HEK293T (cell line): ENCODE measurements at regions not wholly inside any gene's neighbourhood (a gene's known extent, or its start where the extent isn't known, plus 50 kb on each side); places are given as distances from the start of the nearest gene placed in this dataset.

Experiments
- CTCF ChIA-PET: fragments of 350-600 bp; formaldehyde crosslinking; extraction: SDS; loops from one replicate; lab custom pipeline; 2021; ENCODE audit warnings: antibody characterized with exemption, inconsistent platforms; lab: Yijun Ruan, JAX
- POLR2A ChIA-PET: fragments of 350-600 bp; formaldehyde crosslinking; extraction: SDS; loops from one replicate; lab custom pipeline; 2020; ENCODE audit warnings: antibody characterized with exemption, inconsistent platforms; lab: Yijun Ruan, JAX
- DNase-seq: peaks from one replicate; pipeline ENCODE4 v3.0.0; 2012; ENCODE audit warnings: mixed read lengths; ENCODE audit errors: extremely low spot score
- ARNT ChIP-seq: fragments of 450-650 bp; IDR thresholded peaks from 2 replicates; pipeline ENCODE4 v1.6.1; 2017; ENCODE audit warnings: mild to moderate bottlenecking
- BHLHE40 ChIP-seq: fragments of 450-650 bp; IDR thresholded peaks from 2 replicates; pipeline ENCODE4 v1.6.1; 2016; ENCODE audit warnings: mild to moderate bottlenecking, moderate library complexity, borderline replicate concordance
- CTBP1 ChIP-seq: fragments of 450-650 bp; IDR thresholded peaks from 2 replicates; pipeline ENCODE4 v1.6.1; 2016; ENCODE audit warnings: borderline replicate concordance
- ELF4 ChIP-seq: fragments of 450-650 bp; IDR thresholded peaks from 2 replicates; pipeline ENCODE4 v1.6.1; 2017; ENCODE audit warnings: antibody characterized with exemption
- FOXA1 ChIP-seq: fragments of 450-650 bp; IDR thresholded peaks from 2 replicates; pipeline ENCODE4 v1.6.1; 2016; ENCODE audit warnings: mild to moderate bottlenecking
- FOXK2 ChIP-seq: fragments of 450-650 bp; IDR thresholded peaks from 2 replicates; pipeline ENCODE4 v1.6.1; 2016; ENCODE audit warnings: mild to moderate bottlenecking
- FOXM1 ChIP-seq: fragments of 450-650 bp; IDR thresholded peaks from 2 replicates; pipeline ENCODE4 v1.6.1; 2017; ENCODE audit warnings: mild to moderate bottlenecking, borderline replicate concordance
- HDGF ChIP-seq: fragments of 450-650 bp; IDR thresholded peaks from 2 replicates; pipeline ENCODE4 v1.6.1; 2017; ENCODE audit warnings: antibody characterized with exemption, borderline replicate concordance
- L3MBTL2 ChIP-seq: fragments of 450-650 bp; conservative IDR thresholded peaks from 2 replicates; pipeline ENCODE4 v1.6.1; 2016; ENCODE audit warnings: mild to moderate bottlenecking
- LEF1 ChIP-seq: fragments of 450-650 bp; IDR thresholded peaks from 2 replicates; pipeline ENCODE4 v1.6.1; 2017; ENCODE audit warnings: mild to moderate bottlenecking, borderline replicate concordance
- NFRKB ChIP-seq: fragments of 450-650 bp; IDR thresholded peaks from 2 replicates; pipeline ENCODE4 v1.6.1; 2016; ENCODE audit warnings: mild to moderate bottlenecking, moderate library complexity
- PKNOX1 ChIP-seq: fragments of 450-650 bp; IDR thresholded peaks from 2 replicates; pipeline ENCODE4 v1.6.1; 2016
- SP1 ChIP-seq: fragments of 450-650 bp; IDR thresholded peaks from 2 replicates; pipeline ENCODE4 v1.6.1; 2017
- SUZ12 ChIP-seq: fragments of 450-650 bp; IDR thresholded peaks from 2 replicates; pipeline ENCODE4 v1.6.1; 2016; ENCODE audit warnings: mild to moderate bottlenecking
- TARDBP ChIP-seq: fragments of 450-650 bp; IDR thresholded peaks from 2 replicates; pipeline ENCODE4 v1.6.1; 2016
- ZNF384 ChIP-seq: fragments of 450-650 bp; IDR thresholded peaks from 2 replicates; pipeline ENCODE4 v1.6.1; 2016

- ChIA-PET POLR2A (no interaction called here), CTCF (no interaction called here)
- no peak for TF ChIP-seq PKNOX1
- no peak for TF ChIP-seq TARDBP
- TF ChIP-seq ZNF384: no peak
- TF ChIP-seq FOXK2: no peak
- no peak for TF ChIP-seq L3MBTL2
- no peak for TF ChIP-seq BHLHE40
- no peak for TF ChIP-seq ARNT
- no peak for TF ChIP-seq ELF4
- no peak for DNase-seq
Observed at GRCh38 chr3:177754508-177754921, 557.2 kb upstream of the TBL1XR1 start.

- CTCF ChIA-PET: no interaction called here
- TF ChIP-seq FOXM1: no peak
- no peak for TF ChIP-seq ZNF384
- TF ChIP-seq NFRKB: no peak
- TF ChIP-seq ARNT: no peak
- TF ChIP-seq TARDBP: no peak
- no peak for TF ChIP-seq ELF4
- TF ChIP-seq CTBP1: no peak
- TF ChIP-seq FOXK2: no peak
- TF ChIP-seq SUZ12: no peak
- TF ChIP-seq FOXA1: no peak
- no peak for TF ChIP-seq L3MBTL2
- TF ChIP-seq LEF1: no peak
- no peak for TF ChIP-seq BHLHE40
- no peak for TF ChIP-seq HDGF
- no peak for TF ChIP-seq PKNOX1
- no peak for TF ChIP-seq SP1
- POLR2A ChIA-PET: no interaction called here
- no peak for DNase-seq
Observed at GRCh38 chr3:177758126-177758525, 560.8 kb upstream of the TBL1XR1 start.

GRCh38 chr3:177760803-177761202, 563.5 kb upstream of the TBL1XR1 start:
- no peak for DNase-seq
- POLR2A ChIA-PET: no interaction called here
- TF ChIP-seq L3MBTL2 (no peak), HDGF (no peak), FOXK2 (no peak), FOXA1 (no peak), TARDBP (no peak), ELF4 (no peak), ARNT (no peak), SUZ12 (no peak), NFRKB (no peak), FOXM1 (no peak), LEF1 (no peak), ZNF384 (no peak), PKNOX1 (no peak), SP1 (no peak)
- CTCF ChIA-PET: no interaction called here

GRCh38 chr3:177764377-177764912, 567.2 kb upstream of the TBL1XR1 start:
- no peak for TF ChIP-seq CTBP1
- TF ChIP-seq SUZ12: no peak
- no peak for TF ChIP-seq HDGF
- TF ChIP-seq PKNOX1: no peak
- no peak for TF ChIP-seq SP1
- TF ChIP-seq L3MBTL2: no peak
- no peak for TF ChIP-seq TARDBP
- no peak for TF ChIP-seq ELF4
- no peak for TF ChIP-seq FOXM1
- no peak for TF ChIP-seq LEF1
- no peak for TF ChIP-seq NFRKB
- TF ChIP-seq BHLHE40: no peak
- TF ChIP-seq ARNT: no peak
- TF ChIP-seq FOXA1: no peak
- no peak for TF ChIP-seq FOXK2
- TF ChIP-seq ZNF384: no peak
- CTCF ChIA-PET: no interaction called here
- POLR2A ChIA-PET: no interaction called here
- DNase-seq: no peak

GRCh38 chr3:177764933-177765332, 567.7 kb upstream of the TBL1XR1 start:
- CTCF ChIA-PET: no interaction called here
- POLR2A ChIA-PET: no interaction called here
- no peak for DNase-seq
- no peak for TF ChIP-seq CTBP1
- TF ChIP-seq FOXM1: no peak
- no peak for TF ChIP-seq L3MBTL2
- TF ChIP-seq LEF1: no peak
- TF ChIP-seq ARNT: no peak
- TF ChIP-seq PKNOX1: no peak
- TF ChIP-seq BHLHE40: no peak
- TF ChIP-seq FOXA1: no peak
